NCI-H69 (cell line): ENCODE measurements at regions not wholly inside any gene's neighbourhood (a gene's known extent, or its start where the extent isn't known, plus 50 kb on each side); places are given as distances from the start of the nearest gene placed in this dataset.

Experiments
- DNase-seq: peaks from one replicate; lab custom pipeline; 2025; lab: John Stamatoyannopoulos, UW

- DNase-seq: no peak
Measured at GRCh38 chr2:144280009-144280408, 239.9 kb downstream of the ZEB2 start.

- no peak for DNase-seq
Measured at GRCh38 chr2:144279165-144279564, 240.8 kb downstream of the ZEB2 start.

GRCh38 chr2:144277622-144278354 lies 242.1 kb downstream of the ZEB2 start:
- no peak for DNase-seq

GRCh38 chr2:144275340-144275739 lies 244.6 kb downstream of the ZEB2 start:
- no peak for DNase-seq

- no peak for DNase-seq
Measured at GRCh38 chr2:144274131-144274530, 245.8 kb downstream of the ZEB2 start.

GRCh38 chr2:144270951-144271350 lies 249.0 kb downstream of the ZEB2 start:
- DNase-seq: no peak

GRCh38 chr2:144268036-144268678 lies 251.8 kb downstream of the ZEB2 start:
- DNase-seq: no peak

- no peak for DNase-seq
Measured at GRCh38 chr2:144267239-144267638, 252.7 kb downstream of the ZEB2 start.

GRCh38 chr2:144265654-144266053 lies 254.3 kb downstream of the ZEB2 start:
- DNase-seq: no peak

GRCh38 chr2:144261966-144262365 lies 258.0 kb downstream of the ZEB2 start:
- no peak for DNase-seq

- no peak for DNase-seq
Measured at GRCh38 chr2:144261336-144261735, 258.6 kb downstream of the ZEB2 start.

- no peak for DNase-seq
Measured at GRCh38 chr2:144259332-144259731, 260.6 kb downstream of the ZEB2 start.

GRCh38 chr2:144258154-144258553 lies 261.8 kb downstream of the ZEB2 start:
- DNase-seq: no peak

GRCh38 chr2:144256996-144257707 lies 262.8 kb downstream of the ZEB2 start:
- DNase-seq: no peak

GRCh38 chr2:144254342-144255235 lies 265.3 kb downstream of the ZEB2 start:
- DNase-seq: no peak

- no peak for DNase-seq
Measured at GRCh38 chr2:144253743-144254142, 266.2 kb downstream of the ZEB2 start.

- DNase-seq: no peak
Measured at GRCh38 chr2:144252694-144253093, 267.2 kb downstream of the ZEB2 start.

- no peak for DNase-seq
Measured at GRCh38 chr2:144249035-144249637, 270.8 kb downstream of the ZEB2 start.

- DNase-seq: no peak
Measured at GRCh38 chr2:144248350-144249034, 271.4 kb downstream of the ZEB2 start.

GRCh38 chr2:144244938-144245337 lies 275.0 kb downstream of the ZEB2 start:
- DNase-seq: no peak

- DNase-seq: no peak
Measured at GRCh38 chr2:144242311-144242710, 277.6 kb downstream of the ZEB2 start.
